Left hindlimb (tissue), 1 donor: ENCODE measurements at regions not wholly inside any gene's neighbourhood (a gene's known extent, or its start where the extent isn't known, plus 50 kb on each side); places are given as distances from the start of the nearest gene placed in this dataset.

Source experiments
- DNase-seq: peaks from one replicate; pipeline ENCODE4 v3.0.0-alpha.2; 2018

GRCh38 chr3:84082726-84083125 is 876.1 kb upstream of the CADM2 start:
- DNase-seq = no peak

DNA sequence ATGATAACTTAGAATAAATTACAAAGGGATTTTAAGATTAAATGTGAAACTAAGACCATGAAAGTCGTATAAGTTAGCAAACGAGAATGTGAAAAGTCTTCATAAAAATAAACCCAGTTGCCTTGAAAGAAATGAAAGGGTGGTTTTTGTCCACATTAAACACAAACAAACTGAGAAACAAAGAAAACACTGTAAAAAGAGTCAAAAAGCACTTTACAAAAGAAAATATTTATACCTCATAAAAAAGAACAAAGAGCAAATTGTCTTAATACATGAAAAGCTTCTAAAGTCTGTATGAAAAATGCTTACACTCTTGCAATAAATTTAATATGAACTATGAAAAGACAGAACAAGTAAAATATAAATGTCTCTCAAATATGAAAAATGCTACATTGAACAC is 865.9 kb upstream of the CADM2 start:
- no peak for DNase-seq

- DNase-seq = no peak
Measured at GRCh38 chr3:84096188-84096587, 862.6 kb upstream of the CADM2 start.

DNA sequence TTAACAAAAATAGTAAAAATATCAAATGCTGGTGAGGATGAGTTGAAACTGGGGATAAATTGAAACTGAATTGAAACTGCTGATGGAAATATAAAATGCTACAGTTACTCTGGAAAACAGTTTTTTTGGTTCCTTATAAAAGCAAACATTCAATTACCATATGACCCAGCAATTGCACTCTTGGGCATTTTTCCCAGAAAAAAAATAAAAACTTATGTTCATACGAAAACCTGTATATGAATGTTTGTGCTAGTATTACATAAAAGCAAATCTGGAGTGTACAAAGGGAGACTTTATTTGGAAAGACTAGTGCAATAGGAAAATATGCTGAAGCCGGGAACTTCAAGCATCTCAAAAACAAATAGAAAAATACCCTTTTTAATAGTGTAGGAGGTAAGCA is 857.9 kb upstream of the CADM2 start:
- DNase-seq = no peak

DNA sequence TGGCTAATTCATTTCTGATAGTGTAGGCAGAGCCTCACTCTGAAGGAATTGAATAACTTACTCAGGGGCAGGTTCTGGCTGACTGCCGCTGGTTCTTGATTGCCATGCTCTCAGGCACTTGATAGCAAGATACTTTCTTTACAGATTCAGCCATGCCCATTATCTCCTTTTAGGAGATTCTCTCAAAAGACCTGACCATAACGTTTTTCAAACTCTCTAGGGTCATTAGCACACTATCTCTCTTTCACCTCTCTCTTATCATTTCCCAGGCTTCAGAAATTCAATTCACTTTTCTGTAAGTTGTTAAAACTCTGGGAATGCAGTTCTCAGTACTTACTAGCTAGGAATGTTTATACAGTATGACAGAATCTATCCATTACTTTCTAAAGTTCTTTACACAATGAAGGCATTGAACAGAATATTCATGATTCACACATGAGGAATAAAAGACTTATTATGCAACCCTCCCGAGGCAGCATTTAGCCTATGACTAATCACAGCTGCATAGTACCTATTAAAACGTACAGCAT is 850.3 kb upstream of the CADM2 start:
- DNase-seq = no peak

DNA sequence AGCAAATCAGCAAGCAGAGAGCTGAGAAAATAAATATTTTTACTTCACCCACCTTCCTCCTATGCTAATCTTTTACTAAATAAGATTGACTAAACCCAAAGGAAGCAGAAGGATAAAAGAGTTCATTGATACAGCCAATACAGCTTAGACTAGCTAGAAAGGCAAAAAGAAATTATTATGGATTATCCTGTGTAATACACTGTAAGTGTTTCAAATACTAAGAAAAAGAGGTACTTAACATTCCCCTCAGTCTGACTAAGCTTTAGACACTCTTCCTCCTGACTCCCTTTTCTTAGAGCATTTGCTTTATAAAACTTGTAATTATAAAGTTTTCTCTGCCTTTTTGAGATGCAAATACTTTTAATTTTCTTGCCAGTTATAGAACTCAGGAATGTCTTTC is 848.9 kb upstream of the CADM2 start:
- no peak for DNase-seq

DNA sequence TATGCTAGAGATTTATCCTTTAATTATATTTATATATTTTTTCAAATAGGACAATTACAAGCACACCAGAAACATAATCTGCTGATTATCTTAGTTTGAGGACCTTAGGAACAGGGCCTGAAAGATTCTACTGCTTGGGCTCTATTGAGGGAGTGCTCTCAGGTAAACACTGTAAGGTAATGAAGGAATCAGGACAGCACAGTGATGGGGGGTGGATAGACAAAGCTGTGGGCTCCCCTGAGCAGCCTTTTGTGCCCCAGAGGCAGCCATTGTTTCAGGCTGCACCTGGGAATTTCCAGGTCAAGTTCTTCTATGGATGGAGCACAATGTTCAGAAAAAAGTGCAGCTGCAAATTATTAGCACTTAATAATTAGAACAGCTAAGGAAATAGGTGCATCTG is 848.0 kb upstream of the CADM2 start:
- no peak for DNase-seq

GRCh38 chr3:84125201-84125721 is 833.5 kb upstream of the CADM2 start:
- no peak for DNase-seq

DNA sequence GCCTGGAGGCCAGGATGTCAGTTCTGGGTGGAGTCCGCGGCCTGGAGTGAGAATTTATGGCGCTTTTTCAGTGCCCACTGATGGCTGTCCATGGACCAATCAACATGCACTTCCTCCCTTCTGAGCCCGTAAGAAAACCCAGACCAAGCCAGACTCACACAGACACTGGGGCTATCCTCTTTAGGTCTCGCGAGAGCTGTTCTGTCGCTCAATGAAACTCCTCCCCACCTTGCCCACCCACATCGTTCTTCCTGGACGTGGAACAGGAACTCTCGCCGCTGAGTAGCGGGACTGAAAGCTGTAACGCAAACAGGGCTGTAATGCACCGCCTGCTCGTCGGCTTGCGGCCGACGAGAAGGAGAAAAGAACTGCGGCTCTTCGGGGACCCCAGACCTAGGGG is 833.0 kb upstream of the CADM2 start:
- DNase-seq = no peak

- no peak for DNase-seq
Measured at GRCh38 chr3:84126160-84126559, 832.6 kb upstream of the CADM2 start.

DNA sequence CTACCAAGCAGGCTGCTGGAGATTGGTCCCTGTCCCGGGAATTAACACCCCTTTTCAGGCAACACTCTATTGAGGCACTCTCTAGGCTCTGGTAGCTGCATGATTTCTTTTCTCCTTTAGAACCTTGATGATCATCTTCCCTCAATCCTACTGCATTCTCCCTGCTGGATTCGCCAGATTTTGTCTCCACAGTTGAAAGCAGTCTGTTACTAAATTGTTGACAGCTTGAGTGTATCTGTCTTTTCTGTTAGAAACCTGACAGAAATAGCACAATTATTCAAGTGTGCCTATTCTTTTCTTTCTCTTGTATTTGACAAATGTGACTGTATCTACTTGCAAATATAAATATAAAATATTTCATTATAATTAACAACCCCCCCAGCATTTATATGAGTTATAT is 830.8 kb upstream of the CADM2 start:
- no peak for DNase-seq

DNA sequence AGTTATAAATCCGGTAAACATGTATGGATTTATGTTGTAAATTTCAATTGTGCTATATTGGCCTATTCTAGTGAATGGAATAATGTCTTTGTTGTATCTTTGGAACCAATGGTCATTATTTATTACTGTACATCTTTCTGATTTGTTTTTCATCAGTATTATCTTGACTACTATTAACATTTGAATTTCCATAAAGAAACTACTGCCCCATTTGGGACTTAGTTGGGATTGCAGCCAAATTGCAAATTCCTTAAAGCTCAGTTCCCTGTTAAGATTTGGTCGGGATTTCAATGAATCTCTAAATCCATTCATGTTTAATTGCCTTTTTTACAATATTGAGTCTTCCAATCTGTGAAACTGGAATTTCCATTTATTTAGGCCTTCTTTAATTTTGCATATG is 822.4 kb upstream of the CADM2 start:
- DNase-seq = no peak

DNA sequence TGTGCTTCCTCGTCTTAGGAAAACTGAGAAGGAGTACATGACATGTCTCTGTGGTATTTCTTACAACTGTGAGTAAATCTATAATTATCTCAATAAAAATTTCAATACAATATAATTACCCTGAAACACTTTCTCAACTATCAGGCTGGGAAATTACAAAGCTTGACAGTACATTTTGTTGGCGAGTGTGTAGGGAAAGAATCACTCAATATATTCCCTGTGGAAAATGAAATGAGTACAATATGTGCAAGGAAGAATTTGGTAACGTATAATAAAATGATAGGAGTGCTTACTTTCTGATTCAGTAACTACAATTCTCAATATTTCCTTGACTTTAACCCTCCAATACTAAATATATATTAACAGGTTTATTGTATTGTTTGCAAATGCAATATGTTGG is 818.2 kb upstream of the CADM2 start:
- no peak for DNase-seq

- no peak for DNase-seq
Measured at GRCh38 chr3:84141571-84141970, 817.2 kb upstream of the CADM2 start.

DNA sequence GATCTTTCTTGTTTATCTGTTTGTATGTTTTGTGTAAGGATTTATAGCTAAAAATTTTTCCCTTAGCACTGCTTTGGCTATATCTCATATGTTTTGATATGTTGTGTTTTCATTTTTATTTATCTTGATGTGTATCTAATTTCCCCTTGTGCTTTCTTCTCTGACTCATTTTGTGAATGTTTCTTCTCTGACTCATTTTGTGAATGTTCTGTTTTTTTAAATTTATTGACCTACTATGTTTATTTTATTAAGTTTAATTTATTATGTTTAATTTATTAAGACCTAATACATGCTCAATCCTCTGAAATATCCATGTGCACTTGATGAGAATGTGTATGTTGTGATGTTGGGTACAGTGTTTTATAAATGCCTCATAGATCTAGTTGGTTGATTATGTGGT is 793.5 kb upstream of the CADM2 start:
- no peak for DNase-seq

- no peak for DNase-seq
Measured at GRCh38 chr3:84175449-84175848, 783.3 kb upstream of the CADM2 start.

GRCh38 chr3:84184937-84185336 is 773.9 kb upstream of the CADM2 start:
- no peak for DNase-seq

GRCh38 chr3:84194029-84194428 is 764.8 kb upstream of the CADM2 start:
- DNase-seq = no peak

DNA sequence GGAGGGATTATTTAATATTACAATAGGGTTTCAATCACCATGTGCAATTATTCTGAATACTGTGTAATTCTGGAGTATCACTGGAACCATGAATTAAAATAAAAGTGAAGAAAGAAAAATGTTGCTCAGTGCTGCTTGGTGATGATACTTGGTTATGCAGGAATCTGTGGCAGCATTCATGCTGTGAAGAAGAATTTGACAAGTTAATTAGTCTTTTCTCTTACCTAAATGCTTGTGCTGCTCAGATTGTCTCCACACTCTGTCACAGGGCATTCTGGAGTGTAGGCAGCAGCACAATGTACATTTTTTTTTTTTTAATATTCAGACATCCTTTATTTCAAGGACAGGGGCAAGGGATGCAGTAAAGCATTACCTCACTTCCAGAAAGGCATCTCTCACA is 749.3 kb upstream of the CADM2 start:
- no peak for DNase-seq

- no peak for DNase-seq
Measured at GRCh38 chr3:84223512-84223911, 735.3 kb upstream of the CADM2 start.

DNA sequence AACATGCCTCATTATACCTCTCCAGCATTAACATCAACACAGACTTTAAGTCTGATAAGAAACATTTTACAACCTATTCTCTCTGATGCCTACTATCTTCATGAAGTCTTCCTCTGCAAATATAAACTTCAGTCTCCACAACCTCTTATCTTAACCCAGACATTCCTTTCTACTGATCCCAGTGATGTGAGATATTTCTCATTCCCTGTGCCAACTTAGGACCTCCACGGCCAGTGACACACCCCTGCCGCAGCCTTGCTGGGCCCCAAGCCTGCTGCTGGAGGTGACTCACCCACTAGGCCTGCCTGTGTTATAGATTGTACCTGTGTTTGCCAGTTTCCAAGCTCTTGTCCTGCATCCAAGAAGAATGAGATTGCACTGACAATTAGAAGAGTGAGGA is 734.5 kb upstream of the CADM2 start:
- DNase-seq = no peak

- DNase-seq = no peak
Measured at GRCh38 chr3:84236261-84236660, 722.5 kb upstream of the CADM2 start.

DNA sequence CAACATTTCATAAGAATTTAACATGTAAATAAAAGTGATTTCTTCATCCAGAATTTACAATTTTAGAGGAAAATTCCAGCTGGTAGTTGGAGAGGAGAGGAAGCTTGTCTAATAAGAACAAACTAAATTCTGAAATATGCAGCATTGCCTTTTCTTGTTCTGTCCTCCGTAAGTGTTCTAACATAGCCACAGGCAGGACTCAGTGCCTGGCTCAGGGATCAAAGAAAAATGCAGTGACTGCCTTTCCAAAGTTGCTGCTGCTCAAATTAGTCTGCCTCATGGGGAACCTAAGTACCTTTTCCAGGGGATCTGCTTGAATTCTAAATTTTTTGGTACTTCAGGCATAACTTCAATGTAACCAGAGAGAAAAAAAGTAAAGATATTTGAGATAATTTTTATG is 713.0 kb upstream of the CADM2 start:
- DNase-seq = no peak

DNA sequence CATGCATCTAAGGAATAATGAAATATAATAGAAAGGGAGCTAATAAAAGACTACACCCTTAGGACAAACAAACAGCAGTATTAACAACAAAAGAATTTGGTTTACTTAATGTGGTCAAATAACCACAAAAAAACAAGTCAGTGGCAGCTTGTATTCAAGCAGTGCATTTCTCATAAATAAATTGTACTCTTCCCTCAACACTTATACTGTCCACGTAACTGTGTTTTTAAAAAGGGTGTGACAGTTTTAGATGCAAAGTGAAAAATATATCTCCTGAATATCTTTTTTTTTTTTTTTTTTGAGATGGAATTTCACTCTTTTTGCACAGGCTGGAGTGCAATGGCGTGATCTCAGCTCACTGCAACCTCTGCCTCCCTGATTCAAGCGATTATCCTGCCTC is 698.2 kb upstream of the CADM2 start:
- DNase-seq = no peak

DNA sequence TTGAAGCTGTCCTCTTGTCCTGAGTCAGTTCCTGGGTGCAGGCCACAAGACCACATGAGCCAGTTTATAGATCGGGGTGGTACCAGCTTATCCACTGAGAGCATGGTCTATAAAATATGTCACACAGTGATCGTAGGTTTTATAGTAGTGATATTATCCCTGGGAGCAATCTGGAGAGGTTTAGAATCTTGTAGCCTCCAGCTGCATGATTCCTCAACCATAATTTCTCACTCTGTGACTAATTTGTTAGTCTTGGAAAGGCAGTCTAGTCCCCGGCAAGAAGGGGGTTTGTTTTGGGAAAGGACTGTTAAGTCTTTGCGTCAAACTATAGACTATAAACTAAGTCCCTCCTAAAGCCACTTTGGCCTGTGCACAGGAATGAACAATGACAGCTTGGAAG is 693.0 kb upstream of the CADM2 start:
- DNase-seq = no peak

GRCh38 chr3:84275532-84275931 is 683.3 kb upstream of the CADM2 start:
- DNase-seq = no peak
